Naive thymus-derived CD4-positive, alpha-beta T cell (primary cell): ENCODE measurements at regions not wholly inside any gene's neighbourhood (a gene's known extent, or its start where the extent isn't known, plus 50 kb on each side); places are given as distances from the start of the nearest gene placed in this dataset.
A peak's percentile ranks its signal among the peaks of the same experiment; 100 is the strongest.
"Not testable (repeated sequence)": the region's sequence is repeated elsewhere in the genome, so short reads cannot be mapped to it uniquely, and the experiment has no call there.

Source experiments
- ATAC-seq: fragments of 150-1000 bp; cut with Tn5 transposase; 2 replicates; pipeline ENCODE4 v1.10.0; 2021; ENCODE audit warnings: mild to moderate bottlenecking, moderate library complexity
- CTCF ChIA-PET: fragments of 350-600 bp; sonication (Branson Sonifier 250); formaldehyde crosslinking; loops from one replicate; lab custom pipeline; 2021; ENCODE audit warnings: antibody characterized with exemption; lab: Charles Lee
- POLR2A ChIA-PET: fragments of 350-600 bp; sonication (Branson Sonifier 250); formaldehyde crosslinking; loops from one replicate; lab custom pipeline; 2021; ENCODE audit warnings: antibody characterized with exemption, inconsistent platforms; lab: Charles Lee
- DNase-seq, 9 donors: peaks; one replicate each; pipeline versions ENCODE4 v3.0.0 to v3.0.0-alpha.2; 2020 to 2022; ENCODE audit warnings: mixed read lengths in 1 of 9
- H3K27ac ChIP-seq: one replicate; pipeline ENCODE4 v1.7.0; 2013; ENCODE audit warnings: mild to moderate bottlenecking, low read depth, low read length, moderate library complexity
- H3K27me3 ChIP-seq, 2 donors: one replicate each; pipeline ENCODE4 v1.7.0; 2013; ENCODE audit warnings: low read length in 2 of 2, mild to moderate bottlenecking in 2 of 2, moderate library complexity in 2 of 2; ENCODE audit not compliant: control insufficient read depth in 2 of 2, insufficient read depth in 2 of 2
- H3K36me3 ChIP-seq, 3 experiments: 1 replicate in 2 of 3; 2 replicates in 1 of 3; pipeline ENCODE4 v1.7.0; 2013; ENCODE audit warnings: low read length in 3 of 3, mild to moderate bottlenecking in 3 of 3, moderate library complexity in 1 of 3; ENCODE audit not compliant: insufficient read depth in 3 of 3, control insufficient read depth in 2 of 3
- H3K4me1 ChIP-seq, 2 donors: one replicate each; pipeline ENCODE4 v1.7.0; 2013; ENCODE audit warnings: low read length in 2 of 2, mild to moderate bottlenecking in 2 of 2, moderate library complexity in 1 of 2; ENCODE audit not compliant: control insufficient read depth in 2 of 2, insufficient read depth in 2 of 2
- H3K4me3 ChIP-seq: 2 replicates; pipeline ENCODE4 v1.7.0; 2013; ENCODE audit warnings: mild to moderate bottlenecking, low read length
- H3K9me3 ChIP-seq, 3 experiments: 1 replicate in 2 of 3; 2 replicates in 1 of 3; pipeline ENCODE4 v1.7.0; 2013; ENCODE audit warnings: low read length in 3 of 3; ENCODE audit not compliant: control insufficient read depth in 2 of 3
- H3K27ac Mint-ChIP-seq, 9 donors: one replicate each; pipeline ENCODE4 v1.8.0; 2020 to 2022; ENCODE audit warnings: mixed read lengths in 9 of 9, mild to moderate bottlenecking in 8 of 9, moderate library complexity in 5 of 9, inconsistent platforms in 2 of 9
- H3K27me3 Mint-ChIP-seq, 5 donors: one replicate each; pipeline ENCODE4 v1.8.0; 2021 to 2022; ENCODE audit warnings: mixed read lengths in 5 of 5, mild to moderate bottlenecking in 1 of 5
- H3K36me3 Mint-ChIP-seq, 5 donors: one replicate each; pipeline ENCODE4 v1.8.0; 2020 to 2022; ENCODE audit warnings: mixed read lengths in 5 of 5, mild to moderate bottlenecking in 3 of 5, inconsistent platforms in 1 of 5
- H3K4me1 Mint-ChIP-seq, 7 donors: one replicate each; pipeline ENCODE4 v1.8.0; 2020 to 2022; ENCODE audit warnings: mixed read lengths in 7 of 7, mild to moderate bottlenecking in 3 of 7, inconsistent platforms in 1 of 7
- H3K4me3 Mint-ChIP-seq, 10 donors: one replicate each; pipeline ENCODE4 v1.8.0; 2020 to 2022; ENCODE audit warnings: mild to moderate bottlenecking in 10 of 10, mixed read lengths in 10 of 10, moderate library complexity in 6 of 10, inconsistent platforms in 2 of 10
- H3K9me3 Mint-ChIP-seq, 11 donors: one replicate each; pipeline ENCODE4 v1.8.0; 2020 to 2022; ENCODE audit warnings: mixed read lengths in 11 of 11, mild to moderate bottlenecking in 4 of 11, inconsistent platforms in 1 of 11, moderate library complexity in 1 of 11
- intact Hi-C, 2 donors: fragments of 100-400 bp; cut with micrococcal nuclease; formaldehyde crosslinking; loops; one replicate each; pipeline ENCODE4 v1.15.1; 2023

- DNase-seq = no peak
- CTCF ChIA-PET = no interaction called here
- Histone ChIP-seq H3K36me3 (no peaks in the 10 kb centered on the region), H3K4me3 (no peak overlapping the region), H3K9me3 (no peaks in the 10 kb centered on the region), H3K27me3 (no peaks in the 10 kb centered on the region), H3K4me1 (no peaks in the 10 kb centered on the region), H3K27ac (no peak overlapping the region)
- Mint-ChIP-seq H3K4me3 (no peak overlapping the region), H3K36me3 (peaks cover 0 to 4% (median 0%) of the 10 kb centered on the region in 5 donors), H3K9me3 (peaks cover 0 to 10% (median 3%) of the 10 kb centered on the region in 11 donors), H3K4me1 (no peaks in the 10 kb centered on the region), H3K27ac (no peak overlapping the region), H3K27me3 (no peaks in the 10 kb centered on the region)
- ATAC-seq = peak; percentile 18
- intact Hi-C loops = no loop called here
- POLR2A ChIA-PET = no interaction called here
These were observed 915.3 kb downstream of the FSCB start for GRCh38 chr14:43591776-43592175.

- Histone ChIP-seq H3K4me1 (no peaks in the 10 kb centered on the region), H3K9me3 (no peaks in the 10 kb centered on the region), H3K36me3 (no peaks in the 10 kb centered on the region), H3K27me3 (no peaks in the 10 kb centered on the region), H3K4me3 (no peak overlapping the region), H3K27ac (no peak overlapping the region)
- no peaks in the 10 kb centered on the region for H3K36me3 Mint-ChIP-seq
- no peak overlapping the region for H3K27ac Mint-ChIP-seq
- H3K4me1 Mint-ChIP-seq = no peaks in the 10 kb centered on the region
- intact Hi-C loops = no loop called here
- no peak overlapping the region for H3K4me3 Mint-ChIP-seq
- CTCF ChIA-PET = no interaction called here
- DNase-seq (no peak), ATAC-seq (no peak)
- H3K27me3 Mint-ChIP-seq = no peaks in the 10 kb centered on the region
- peaks cover 0 to 10% (median 4%) of the 10 kb centered on the region in 11 donors for H3K9me3 Mint-ChIP-seq
- POLR2A ChIA-PET = interaction anchor here (0.6 kb wide), 1 partner anchor 267 kb away, joined by 4 read pairs; no protein-coding TSS in a partner anchor
These were observed 919.9 kb downstream of the FSCB start for GRCh38 chr14:43587183-43587582.

DNA sequence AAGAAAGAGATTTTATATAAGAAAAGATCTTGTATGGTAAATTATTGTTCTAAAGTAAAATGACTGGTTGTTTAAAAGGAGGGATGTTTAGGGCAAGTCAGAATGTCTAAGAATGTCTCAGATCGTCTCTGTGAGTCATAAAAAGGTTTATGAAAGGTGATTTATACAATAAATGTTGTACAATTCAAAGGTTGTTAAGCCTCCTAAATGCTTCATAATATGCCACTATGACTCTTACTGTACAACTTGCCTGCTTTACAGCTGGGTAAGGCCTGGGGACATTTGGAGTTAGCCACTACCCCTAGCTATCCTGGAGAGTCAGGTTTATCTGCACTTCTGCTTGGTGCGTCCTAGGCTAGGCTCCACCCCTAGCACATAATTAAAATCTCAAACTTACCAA, 927.4 kb downstream of the FSCB start:
- no peak overlapping the region for H3K27ac ChIP-seq
- no peaks in the 10 kb centered on the region for H3K27me3 Mint-ChIP-seq
- ChIA-PET POLR2A (no interaction called here), CTCF (no interaction called here)
- H3K4me3 ChIP-seq = no peak overlapping the region
- peaks cover 0 to 3% (median 0%) of the 10 kb centered on the region in 3 experiments for H3K9me3 ChIP-seq
- no peaks in the 10 kb centered on the region for H3K4me1 Mint-ChIP-seq
- H3K9me3 Mint-ChIP-seq = peaks cover 3 to 25% (median 8%) of the 10 kb centered on the region in 11 donors
- no peaks in the 10 kb centered on the region for H3K27me3 ChIP-seq
- H3K4me3 Mint-ChIP-seq = no peak overlapping the region
- H3K4me1 ChIP-seq = no peaks in the 10 kb centered on the region
- no peaks in the 10 kb centered on the region for H3K36me3 ChIP-seq
- H3K36me3 Mint-ChIP-seq = no peaks in the 10 kb centered on the region
- H3K27ac Mint-ChIP-seq = no peak overlapping the region
- DNase-seq = no peak
- intact Hi-C loops = no loop called here
- ATAC-seq = no peak

- Histone ChIP-seq H3K36me3 (no peaks in the 10 kb centered on the region), H3K4me1 (no peaks in the 10 kb centered on the region), H3K9me3 (no peaks in the 10 kb centered on the region), H3K27ac (no peak overlapping the region), H3K27me3 (no peaks in the 10 kb centered on the region), H3K4me3 (no peak overlapping the region)
- peaks cover 0 to 7% (median 0%) of the 10 kb centered on the region in 11 donors for H3K9me3 Mint-ChIP-seq
- DNase-seq (no peak), ATAC-seq (no peak)
- no peak overlapping the region for H3K27ac Mint-ChIP-seq
- no peaks in the 10 kb centered on the region for H3K27me3 Mint-ChIP-seq
- CTCF ChIA-PET = no interaction called here
- intact Hi-C loops = no loop called here
- no peak overlapping the region for H3K4me3 Mint-ChIP-seq
- H3K36me3 Mint-ChIP-seq = no peaks in the 10 kb centered on the region
- H3K4me1 Mint-ChIP-seq = no peaks in the 10 kb centered on the region
- POLR2A ChIA-PET = no interaction called here
These were observed 939.1 kb downstream of the FSCB start for GRCh38 chr14:43568022-43568421.

- DNase-seq = no peak
- Histone ChIP-seq H3K27ac (no peak overlapping the region), H3K4me1 (no peaks in the 10 kb centered on the region), H3K4me3 (no peak overlapping the region), H3K9me3 (no peaks in the 10 kb centered on the region), H3K27me3 (no peaks in the 10 kb centered on the region), H3K36me3 (no peaks in the 10 kb centered on the region)
- Mint-ChIP-seq H3K27ac (no peak overlapping the region), H3K36me3 (no peaks in the 10 kb centered on the region), H3K9me3 (peaks cover 0 to 4% (median 2%) of the 10 kb centered on the region in 11 donors), H3K27me3 (no peaks in the 10 kb centered on the region), H3K4me3 (no peak overlapping the region), H3K4me1 (no peaks in the 10 kb centered on the region)
- intact Hi-C loops = no loop called here
- ATAC-seq = no peak
- ChIA-PET CTCF (no interaction called here), POLR2A (no interaction called here)
These were observed 958.7 kb downstream of the FSCB start for GRCh38 chr14:43548368-43548767.

GRCh38 chr14:43547596-43547995, 959.5 kb downstream of the FSCB start:
- not testable (repeated sequence) for H3K27ac ChIP-seq

DNA sequence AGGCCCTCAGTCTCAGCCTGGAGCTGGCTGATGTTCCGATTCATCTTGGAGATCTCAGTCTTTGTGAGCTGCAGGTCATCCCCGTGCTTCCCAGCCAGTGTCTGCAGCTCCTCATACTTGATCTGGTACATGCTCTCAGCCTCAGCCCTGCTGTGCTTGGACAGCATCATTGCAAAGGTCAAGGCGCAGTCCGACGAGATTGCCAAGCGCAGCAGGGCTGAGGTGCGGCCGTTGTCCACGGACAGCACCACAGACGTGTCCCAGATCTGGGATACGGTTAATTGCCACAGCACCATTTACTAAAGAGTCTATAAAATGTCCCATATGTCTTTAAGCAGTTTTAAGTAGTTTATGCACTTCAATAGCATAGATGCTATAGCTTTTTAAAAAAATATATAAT, 965.7 kb downstream of the FSCB start:
- no peaks in the 10 kb centered on the region for H3K9me3 ChIP-seq
- no peaks in the 10 kb centered on the region for H3K36me3 ChIP-seq
- ATAC-seq (no peak), DNase-seq (no peak)
- H3K4me3 ChIP-seq = no peak overlapping the region
- Mint-ChIP-seq H3K36me3 (no peaks in the 10 kb centered on the region), H3K4me3 (no peak overlapping the region), H3K27ac (no peak overlapping the region), H3K27me3 (no peaks in the 10 kb centered on the region), H3K4me1 (no peaks in the 10 kb centered on the region), H3K9me3 (peaks cover 0 to 14% (median 6%) of the 10 kb centered on the region in 11 donors)
- CTCF ChIA-PET = no interaction called here
- H3K27me3 ChIP-seq = no peaks in the 10 kb centered on the region
- no peaks in the 10 kb centered on the region for H3K4me1 ChIP-seq
- H3K27ac ChIP-seq = no peak overlapping the region
- intact Hi-C loops = no loop called here
- POLR2A ChIA-PET = no interaction called here

More at GRCh38 chr14:43547596-43547995, 959.5 kb downstream of the FSCB start:
- H3K4me3 ChIP-seq, H3K4me1 Mint-ChIP-seq, H3K27me3 ChIP-seq, POLR2A ChIA-PET, H3K36me3 ChIP-seq, ATAC-seq, H3K27ac Mint-ChIP-seq, H3K4me1 ChIP-seq, H3K27me3 Mint-ChIP-seq, DNase-seq, H3K36me3 Mint-ChIP-seq, H3K9me3 ChIP-seq, H3K4me3 Mint-ChIP-seq, H3K9me3 Mint-ChIP-seq, CTCF ChIA-PET, intact Hi-C loops: not testable (repeated sequence)
